ENCODE measurements at regions not wholly inside any gene's neighbourhood (a gene's known extent, or its start where the extent isn't known, plus 50 kb on each side); places are given as distances from the start of the nearest gene placed in this dataset.

DNA sequence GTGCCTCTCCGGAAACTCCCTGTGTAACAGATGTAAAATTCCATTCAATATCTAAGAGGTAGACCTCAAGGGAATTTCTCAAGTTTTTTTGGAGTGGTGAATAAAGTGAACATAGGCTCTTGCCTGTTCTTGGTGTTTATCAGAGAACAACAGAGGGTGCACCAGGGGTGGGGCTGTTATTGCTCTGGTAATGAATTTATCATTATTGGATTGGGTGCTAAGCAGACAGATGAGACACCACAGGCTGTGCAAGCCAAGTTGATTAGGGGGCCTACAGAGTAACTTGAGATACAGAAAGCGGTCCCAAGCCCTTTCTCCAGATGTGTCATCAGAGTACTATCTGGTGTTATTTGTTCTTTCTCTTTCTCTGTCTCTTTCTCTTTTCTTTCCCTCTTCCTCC lies 286.3 kb downstream of the OSR1 start:
- TF ChIP-seq, protein P1, sequence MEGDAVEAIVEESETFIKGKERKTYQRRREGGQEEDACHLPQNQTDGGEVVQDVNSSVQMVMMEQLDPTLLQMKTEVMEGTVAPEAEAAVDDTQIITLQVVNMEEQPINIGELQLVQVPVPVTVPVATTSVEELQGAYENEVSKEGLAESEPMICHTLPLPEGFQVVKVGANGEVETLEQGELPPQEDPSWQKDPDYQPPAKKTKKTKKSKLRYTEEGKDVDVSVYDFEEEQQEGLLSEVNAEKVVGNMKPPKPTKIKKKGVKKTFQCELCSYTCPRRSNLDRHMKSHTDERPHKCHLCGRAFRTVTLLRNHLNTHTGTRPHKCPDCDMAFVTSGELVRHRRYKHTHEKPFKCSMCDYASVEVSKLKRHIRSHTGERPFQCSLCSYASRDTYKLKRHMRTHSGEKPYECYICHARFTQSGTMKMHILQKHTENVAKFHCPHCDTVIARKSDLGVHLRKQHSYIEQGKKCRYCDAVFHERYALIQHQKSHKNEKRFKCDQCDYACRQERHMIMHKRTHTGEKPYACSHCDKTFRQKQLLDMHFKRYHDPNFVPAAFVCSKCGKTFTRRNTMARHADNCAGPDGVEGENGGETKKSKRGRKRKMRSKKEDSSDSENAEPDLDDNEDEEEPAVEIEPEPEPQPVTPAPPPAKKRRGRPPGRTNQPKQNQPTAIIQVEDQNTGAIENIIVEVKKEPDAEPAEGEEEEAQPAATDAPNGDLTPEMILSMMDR (tag by site-specific recombination; IDR thresholded peaks at IDR 0.05): no peak
- TF ChIP-seq ZNF184 (tag by site-specific recombination; IDR thresholded peaks at IDR 0.05): no peak
- TF ChIP-seq ZSCAN23 (tag by site-specific recombination; IDR thresholded peaks at IDR 0.05): no peak
- TF ChIP-seq, protein P2, sequence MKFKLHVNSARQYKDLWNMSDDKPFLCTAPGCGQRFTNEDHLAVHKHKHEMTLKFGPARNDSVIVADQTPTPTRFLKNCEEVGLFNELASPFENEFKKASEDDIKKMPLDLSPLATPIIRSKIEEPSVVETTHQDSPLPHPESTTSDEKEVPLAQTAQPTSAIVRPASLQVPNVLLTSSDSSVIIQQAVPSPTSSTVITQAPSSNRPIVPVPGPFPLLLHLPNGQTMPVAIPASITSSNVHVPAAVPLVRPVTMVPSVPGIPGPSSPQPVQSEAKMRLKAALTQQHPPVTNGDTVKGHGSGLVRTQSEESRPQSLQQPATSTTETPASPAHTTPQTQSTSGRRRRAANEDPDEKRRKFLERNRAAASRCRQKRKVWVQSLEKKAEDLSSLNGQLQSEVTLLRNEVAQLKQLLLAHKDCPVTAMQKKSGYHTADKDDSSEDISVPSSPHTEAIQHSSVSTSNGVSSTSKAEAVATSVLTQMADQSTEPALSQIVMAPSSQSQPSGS (tag by site-specific recombination; IDR thresholded peaks at IDR 0.05; ENCODE audit: low read depth): no peak
- TF ChIP-seq, protein P3, sequence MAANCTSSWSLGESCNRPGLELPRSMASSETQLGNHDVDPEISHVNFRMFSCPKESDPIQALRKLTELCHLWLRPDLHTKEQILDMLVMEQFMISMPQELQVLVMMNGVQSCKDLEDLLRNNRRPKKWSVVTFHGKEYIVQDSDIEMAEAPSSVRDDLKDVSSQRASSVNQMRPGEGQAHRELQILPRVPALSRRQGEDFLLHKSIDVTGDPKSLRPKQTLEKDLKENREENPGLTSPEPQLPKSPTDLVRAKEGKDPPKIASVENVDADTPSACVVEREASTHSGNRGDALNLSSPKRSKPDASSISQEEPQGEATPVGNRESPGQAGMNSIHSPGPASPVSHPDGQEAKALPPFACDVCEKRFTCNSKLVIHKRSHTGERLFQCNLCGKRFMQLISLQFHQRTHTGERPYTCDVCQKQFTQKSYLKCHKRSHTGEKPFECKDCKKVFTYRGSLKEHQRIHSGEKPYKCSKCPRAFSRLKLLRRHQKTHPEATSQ (tag by site-specific recombination; IDR thresholded peaks at IDR 0.05): no peak
- TF ChIP-seq ZFP3 (tag by site-specific recombination; IDR thresholded peaks at IDR 0.05; ENCODE audit: low read depth): no peak
- TF ChIP-seq ZNF354C (tag by site-specific recombination; IDR thresholded peaks at IDR 0.05; ENCODE audit: borderline replicate concordance, low read depth): no peak
- no peak for TF ChIP-seq ZNF571 (tag by site-specific recombination; IDR thresholded peaks at IDR 0.05)
- TF ChIP-seq, protein P4, sequence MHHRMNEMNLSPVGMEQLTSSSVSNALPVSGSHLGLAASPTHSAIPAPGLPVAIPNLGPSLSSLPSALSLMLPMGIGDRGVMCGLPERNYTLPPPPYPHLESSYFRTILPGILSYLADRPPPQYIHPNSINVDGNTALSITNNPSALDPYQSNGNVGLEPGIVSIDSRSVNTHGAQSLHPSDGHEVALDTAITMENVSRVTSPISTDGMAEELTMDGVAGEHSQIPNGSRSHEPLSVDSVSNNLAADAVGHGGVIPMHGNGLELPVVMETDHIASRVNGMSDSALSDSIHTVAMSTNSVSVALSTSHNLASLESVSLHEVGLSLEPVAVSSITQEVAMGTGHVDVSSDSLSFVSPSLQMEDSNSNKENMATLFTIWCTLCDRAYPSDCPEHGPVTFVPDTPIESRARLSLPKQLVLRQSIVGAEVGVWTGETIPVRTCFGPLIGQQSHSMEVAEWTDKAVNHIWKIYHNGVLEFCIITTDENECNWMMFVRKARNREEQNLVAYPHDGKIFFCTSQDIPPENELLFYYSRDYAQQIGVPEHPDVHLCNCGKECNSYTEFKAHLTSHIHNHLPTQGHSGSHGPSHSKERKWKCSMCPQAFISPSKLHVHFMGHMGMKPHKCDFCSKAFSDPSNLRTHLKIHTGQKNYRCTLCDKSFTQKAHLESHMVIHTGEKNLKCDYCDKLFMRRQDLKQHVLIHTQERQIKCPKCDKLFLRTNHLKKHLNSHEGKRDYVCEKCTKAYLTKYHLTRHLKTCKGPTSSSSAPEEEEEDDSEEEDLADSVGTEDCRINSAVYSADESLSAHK (tag by site-specific recombination; IDR thresholded peaks at IDR 0.05): no peak

Measured in HEK293 (cell line).